Smooth muscle cell (in vitro differentiated cells): ENCODE measurements at regions not wholly inside any gene's neighbourhood (a gene's known extent, or its start where the extent isn't known, plus 50 kb on each side); places are given as distances from the start of the nearest gene placed in this dataset.
A peak's percentile ranks its signal among the peaks of the same experiment; 100 is the strongest.

Source experiments
- DNase-seq: peaks from one replicate; lab custom pipeline; 2025; ENCODE audit not compliant: unreplicated experiment; lab: John Stamatoyannopoulos, UW
- H2AFZ ChIP-seq: fragments of 200-600 bp; sonication (generic); 2 replicates; pipeline ENCODE4 v1.6.0; 2016; ENCODE audit warnings: antibody characterized with exemption, low read depth, mild to moderate bottlenecking
- H3F3A ChIP-seq: fragments of 200-600 bp; sonication (generic); 2 replicates; pipeline ENCODE4 v1.6.0; 2017; ENCODE audit warnings: antibody characterized with exemption, low read depth
- H3K27ac ChIP-seq: fragments of 200-600 bp; sonication (generic); 2 replicates; pipeline ENCODE4 v1.5.1; 2016; ENCODE audit warnings: low read depth, mild to moderate bottlenecking
- H3K27me3 ChIP-seq: fragments of 200-600 bp; sonication (generic); 2 replicates; pipeline ENCODE4 v1.6.1; 2016; ENCODE audit warnings: low read depth, mild to moderate bottlenecking
- H3K36me3 ChIP-seq: fragments of 200-600 bp; sonication (generic); 2 replicates; pipeline ENCODE4 v1.5.1; 2016; ENCODE audit warnings: low read depth
- H3K4me1 ChIP-seq: fragments of 200-600 bp; sonication (generic); 2 replicates; pipeline ENCODE4 v1.5.1; 2016; ENCODE audit warnings: low read depth
- H3K4me2 ChIP-seq: fragments of 200-600 bp; sonication (generic); 2 replicates; pipeline ENCODE4 v1.6.0; 2016; ENCODE audit warnings: mild to moderate bottlenecking
- H3K4me3 ChIP-seq: fragments of 200-600 bp; sonication (generic); 2 replicates; pipeline ENCODE4 v1.5.1; 2016; ENCODE audit warnings: mild to moderate bottlenecking
- H3K79me2 ChIP-seq: fragments of 200-600 bp; sonication (generic); 2 replicates; pipeline ENCODE4 v1.6.0; 2016; ENCODE audit warnings: low read depth, mild to moderate bottlenecking
- H3K9ac ChIP-seq: fragments of 200-600 bp; sonication (generic); 2 replicates; pipeline ENCODE4 v1.6.0; 2016; ENCODE audit warnings: low read depth
- H3K9me3 ChIP-seq: fragments of 200-600 bp; sonication (generic); replicated peaks from 2 replicates; pipeline ENCODE4 v1.5.1; 2016; ENCODE audit warnings: low read depth
- H4K20me1 ChIP-seq: fragments of 200-600 bp; sonication (generic); 2 replicates; pipeline ENCODE4 v1.6.0; 2016; ENCODE audit warnings: low read depth
- WGBS: methylation state at CpG from one replicate; pipeline ENCODE4 v1.1.7; 2016; ENCODE audit warnings: low lambda C conversion rate; 5-methylcytosine and 5-hydroxymethylcytosine counted together
- TF ChIP-seq, protein P1 (sequence below): fragments of 200-600 bp; sonication (generic); IDR thresholded peaks from 2 replicates; pipeline ENCODE4 v1.5.1; 2017; ENCODE audit warnings: borderline replicate concordance, mild to moderate bottlenecking, antibody characterized with exemption; ENCODE audit not compliant: insufficient read depth, poor library complexity, severe bottlenecking

DNA sequence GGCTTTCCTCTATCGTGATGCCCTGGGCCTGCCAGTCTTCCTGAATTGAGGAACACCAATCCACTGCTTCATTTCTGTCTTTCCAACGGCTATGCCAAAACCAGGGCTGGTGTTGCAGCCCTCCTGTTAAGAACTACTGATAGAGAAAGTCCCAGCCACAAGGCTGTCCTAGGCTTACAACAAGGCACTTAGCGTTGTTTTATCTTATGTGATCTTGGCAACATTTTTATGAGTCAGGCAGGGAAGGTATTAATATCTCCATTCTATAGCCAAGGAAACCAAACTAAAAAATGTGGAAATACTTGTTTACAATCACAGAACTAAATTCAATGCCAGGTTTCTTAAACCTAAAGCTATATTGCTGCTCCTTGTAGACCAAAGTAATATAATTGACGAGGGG is 89.9 kb upstream of the AMOTL1 start:
- H3K79me2 ChIP-seq = no peaks in the 10 kb centered on the region
- no peaks in the 10 kb centered on the region for H3K36me3 ChIP-seq
- peak overlapping the region; percentile 9 for H3K4me2 ChIP-seq
- peaks cover 3% of the 10 kb centered on the region for H3K4me1 ChIP-seq
- 70% methylated on average over 4 of the region's 4 CpGs for WGBS
- H3K27ac ChIP-seq = peak overlapping the region; percentile 38
- H3K9me3 ChIP-seq = no peaks in the 10 kb centered on the region
- no peak overlapping the region for H3K4me3 ChIP-seq
- H3K27me3 ChIP-seq = no peaks in the 10 kb centered on the region
- TF ChIP-seq, protein P1, sequence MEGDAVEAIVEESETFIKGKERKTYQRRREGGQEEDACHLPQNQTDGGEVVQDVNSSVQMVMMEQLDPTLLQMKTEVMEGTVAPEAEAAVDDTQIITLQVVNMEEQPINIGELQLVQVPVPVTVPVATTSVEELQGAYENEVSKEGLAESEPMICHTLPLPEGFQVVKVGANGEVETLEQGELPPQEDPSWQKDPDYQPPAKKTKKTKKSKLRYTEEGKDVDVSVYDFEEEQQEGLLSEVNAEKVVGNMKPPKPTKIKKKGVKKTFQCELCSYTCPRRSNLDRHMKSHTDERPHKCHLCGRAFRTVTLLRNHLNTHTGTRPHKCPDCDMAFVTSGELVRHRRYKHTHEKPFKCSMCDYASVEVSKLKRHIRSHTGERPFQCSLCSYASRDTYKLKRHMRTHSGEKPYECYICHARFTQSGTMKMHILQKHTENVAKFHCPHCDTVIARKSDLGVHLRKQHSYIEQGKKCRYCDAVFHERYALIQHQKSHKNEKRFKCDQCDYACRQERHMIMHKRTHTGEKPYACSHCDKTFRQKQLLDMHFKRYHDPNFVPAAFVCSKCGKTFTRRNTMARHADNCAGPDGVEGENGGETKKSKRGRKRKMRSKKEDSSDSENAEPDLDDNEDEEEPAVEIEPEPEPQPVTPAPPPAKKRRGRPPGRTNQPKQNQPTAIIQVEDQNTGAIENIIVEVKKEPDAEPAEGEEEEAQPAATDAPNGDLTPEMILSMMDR = no peak
- no peaks in the 10 kb centered on the region for H3F3A ChIP-seq
- no peak overlapping the region for H2AFZ ChIP-seq
- no peak overlapping the region for H3K9ac ChIP-seq
- no peaks in the 10 kb centered on the region for H4K20me1 ChIP-seq
- no peak for DNase-seq

DNA sequence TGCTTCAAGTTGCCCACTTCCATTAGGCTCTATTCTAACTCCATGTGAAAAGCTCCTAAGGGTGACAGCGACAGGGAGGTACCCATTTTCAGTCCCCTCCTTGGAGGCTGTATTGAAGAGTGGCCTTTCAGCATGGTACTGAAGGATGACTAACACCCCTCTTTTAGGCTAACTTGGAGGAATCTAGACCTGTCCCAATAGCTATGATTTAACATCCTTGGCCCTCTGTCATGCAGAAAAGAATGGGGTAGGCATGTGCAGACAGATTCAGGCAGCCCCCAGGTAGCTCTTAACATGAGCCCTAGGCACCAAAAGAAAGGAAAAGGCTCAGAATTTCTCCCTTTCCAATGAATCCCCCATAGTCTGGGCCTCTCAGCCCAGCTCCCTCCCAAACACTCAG is 89.3 kb upstream of the AMOTL1 start:
- no peak overlapping the region for H3K4me2 ChIP-seq
- H3F3A ChIP-seq = no peaks in the 10 kb centered on the region
- no peaks in the 10 kb centered on the region for H3K27me3 ChIP-seq
- no peak for DNase-seq
- H3K4me1 ChIP-seq = peaks cover 3% of the 10 kb centered on the region
- peak overlapping the region; percentile 38 for H3K27ac ChIP-seq
- no peaks in the 10 kb centered on the region for H3K79me2 ChIP-seq
- TF ChIP-seq, protein P1 = no peak
- no peak overlapping the region for H2AFZ ChIP-seq
- no peaks in the 10 kb centered on the region for H3K36me3 ChIP-seq
- H4K20me1 ChIP-seq = no peaks in the 10 kb centered on the region
- WGBS = 93% methylated on average over 1 of the region's 1 CpG
- H3K9me3 ChIP-seq = no peaks in the 10 kb centered on the region
- no peak overlapping the region for H3K4me3 ChIP-seq
- no peak overlapping the region for H3K9ac ChIP-seq

DNA sequence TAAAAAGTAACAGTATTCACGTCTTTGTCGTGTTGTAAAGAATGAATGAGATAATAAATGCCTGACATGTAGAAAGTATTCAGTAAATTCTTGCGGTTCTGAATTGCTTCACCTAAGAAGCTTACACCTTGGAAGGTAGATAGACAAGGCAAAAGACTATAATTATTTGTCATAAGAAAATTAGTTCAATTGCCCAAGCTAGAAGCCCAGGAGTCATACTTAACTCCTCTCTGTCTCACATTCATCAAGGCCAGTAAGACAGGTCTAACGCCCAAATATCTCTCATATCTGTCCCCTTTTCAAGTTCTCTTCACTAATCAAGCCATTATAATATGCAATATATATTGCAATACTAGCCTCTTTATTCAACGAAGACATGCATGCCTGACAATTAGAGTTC is 87.7 kb upstream of the AMOTL1 start:
- H4K20me1 ChIP-seq = no peaks in the 10 kb centered on the region
- no peaks in the 10 kb centered on the region for H3F3A ChIP-seq
- no peak overlapping the region for H3K4me3 ChIP-seq
- peaks cover 3% of the 10 kb centered on the region for H3K4me1 ChIP-seq
- no peaks in the 10 kb centered on the region for H3K9me3 ChIP-seq
- 79% methylated on average over 5 of the region's 5 CpGs for WGBS
- no peaks in the 10 kb centered on the region for H3K79me2 ChIP-seq
- H3K27ac ChIP-seq = no peak overlapping the region
- DNase-seq = no peak
- H3K9ac ChIP-seq = no peak overlapping the region
- TF ChIP-seq, protein P1 = no peak
- H3K4me2 ChIP-seq = no peak overlapping the region
- H3K27me3 ChIP-seq = no peaks in the 10 kb centered on the region
- H3K36me3 ChIP-seq = no peaks in the 10 kb centered on the region
- H2AFZ ChIP-seq = no peak overlapping the region

DNA sequence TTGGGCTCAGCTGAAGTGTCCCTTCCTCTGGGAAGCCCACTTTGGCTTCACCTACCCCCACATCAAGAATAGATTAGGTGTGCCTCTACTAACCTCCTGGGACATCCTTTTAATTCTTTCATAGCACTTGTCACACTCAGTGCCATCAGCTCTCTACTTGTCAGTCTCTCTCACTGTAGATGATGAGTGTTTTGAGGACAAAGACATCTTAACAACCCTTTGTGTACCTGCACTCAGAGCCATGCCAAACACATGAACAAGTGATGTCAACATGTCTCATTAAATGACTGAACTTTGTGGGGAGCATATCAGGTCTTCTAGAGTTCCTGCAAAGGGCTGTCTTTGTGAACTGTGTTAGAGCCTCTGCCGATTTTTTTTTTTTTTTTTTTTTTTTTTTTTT is 87.0 kb upstream of the AMOTL1 start:
- H3K27ac ChIP-seq = no peak overlapping the region
- no peak overlapping the region for H2AFZ ChIP-seq
- H3K4me2 ChIP-seq = no peak overlapping the region
- H3K4me1 ChIP-seq = peaks cover 3% of the 10 kb centered on the region
- H4K20me1 ChIP-seq = no peaks in the 10 kb centered on the region
- no peak overlapping the region for H3K4me3 ChIP-seq
- H3K9ac ChIP-seq = no peak overlapping the region
- H3F3A ChIP-seq = no peaks in the 10 kb centered on the region
- H3K9me3 ChIP-seq = no peaks in the 10 kb centered on the region
- TF ChIP-seq, protein P1 = no peak
- 82% methylated on average over 1 of the region's 1 CpG for WGBS
- H3K79me2 ChIP-seq = no peaks in the 10 kb centered on the region
- H3K36me3 ChIP-seq = no peaks in the 10 kb centered on the region
- H3K27me3 ChIP-seq = no peaks in the 10 kb centered on the region
- no peak for DNase-seq
